ENCODE measurements at regions not wholly inside any gene's neighbourhood (a gene's known extent, or its start where the extent isn't known, plus 50 kb on each side); places are given as distances from the start of the nearest gene placed in this dataset.

DNA sequence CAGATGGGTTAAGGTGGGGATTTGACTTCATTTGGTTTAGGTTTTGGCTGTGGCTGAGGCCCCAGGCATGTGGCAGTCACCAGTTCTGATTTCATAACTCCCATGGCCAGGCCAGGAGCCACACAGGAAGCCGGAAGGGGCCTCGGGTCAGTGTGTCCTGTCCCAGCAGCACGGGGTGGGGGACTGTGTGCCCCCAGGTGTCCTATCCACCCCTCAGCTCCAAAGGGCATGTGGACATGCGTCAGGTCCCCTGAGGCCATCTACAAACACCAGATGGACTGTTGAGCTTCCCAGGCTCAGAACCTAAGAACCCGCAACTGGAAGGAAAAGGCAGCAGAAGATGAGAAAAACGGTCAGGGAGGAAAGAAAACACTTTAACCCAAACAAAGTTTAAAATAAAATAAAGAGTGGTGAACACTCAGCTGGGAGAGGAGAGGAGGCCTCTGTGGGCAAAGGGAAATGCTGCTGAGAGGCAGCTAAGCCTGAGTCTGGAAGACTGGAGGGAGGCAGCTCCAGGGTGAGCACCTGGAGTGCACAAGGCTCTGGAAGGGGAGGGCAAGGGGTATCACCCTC is 260.8 kb downstream of the AUH start:
- TF ChIP-seq, protein P1, sequence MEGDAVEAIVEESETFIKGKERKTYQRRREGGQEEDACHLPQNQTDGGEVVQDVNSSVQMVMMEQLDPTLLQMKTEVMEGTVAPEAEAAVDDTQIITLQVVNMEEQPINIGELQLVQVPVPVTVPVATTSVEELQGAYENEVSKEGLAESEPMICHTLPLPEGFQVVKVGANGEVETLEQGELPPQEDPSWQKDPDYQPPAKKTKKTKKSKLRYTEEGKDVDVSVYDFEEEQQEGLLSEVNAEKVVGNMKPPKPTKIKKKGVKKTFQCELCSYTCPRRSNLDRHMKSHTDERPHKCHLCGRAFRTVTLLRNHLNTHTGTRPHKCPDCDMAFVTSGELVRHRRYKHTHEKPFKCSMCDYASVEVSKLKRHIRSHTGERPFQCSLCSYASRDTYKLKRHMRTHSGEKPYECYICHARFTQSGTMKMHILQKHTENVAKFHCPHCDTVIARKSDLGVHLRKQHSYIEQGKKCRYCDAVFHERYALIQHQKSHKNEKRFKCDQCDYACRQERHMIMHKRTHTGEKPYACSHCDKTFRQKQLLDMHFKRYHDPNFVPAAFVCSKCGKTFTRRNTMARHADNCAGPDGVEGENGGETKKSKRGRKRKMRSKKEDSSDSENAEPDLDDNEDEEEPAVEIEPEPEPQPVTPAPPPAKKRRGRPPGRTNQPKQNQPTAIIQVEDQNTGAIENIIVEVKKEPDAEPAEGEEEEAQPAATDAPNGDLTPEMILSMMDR (IDR thresholded peaks at IDR 0.05; ENCODE audit: low read depth, low read length, poor library complexity, severe bottlenecking): no peak
- no peak for TF ChIP-seq EZH2phosphoT487 (IDR thresholded peaks at IDR 0.05; ENCODE audit: borderline replicate concordance, low read length)

Data from DOHH2 (cell line).